Mesenchymal stem cell (in vitro differentiated cells and primary cell): ENCODE measurements at regions not wholly inside any gene's neighbourhood (a gene's known extent, or its start where the extent isn't known, plus 50 kb on each side); places are given as distances from the start of the nearest gene placed in this dataset.
"Not testable (repeated sequence)": the region's sequence is repeated elsewhere in the genome, so short reads cannot be mapped to it uniquely, and the experiment has no call there.

ENCODE experiments used
- DNase-seq: peaks from one replicate; pipeline ENCODE4 v3.0.0-alpha.2; 2013
- H2AFZ ChIP-seq: one replicate; pipeline ENCODE4 v1.6.1; 2013; ENCODE audit warnings: low read depth, mild to moderate bottlenecking, control low read depth, inconsistent platforms, low read length, moderate library complexity
- H2AK5ac ChIP-seq: 2 replicates; pipeline ENCODE4 v1.6.1; 2013; ENCODE audit warnings: low read length, moderate library complexity, mild to moderate bottlenecking, inconsistent platforms; ENCODE audit not compliant: severe bottlenecking
- H2BK120ac ChIP-seq: one replicate; pipeline ENCODE4 v1.6.1; 2013; ENCODE audit warnings: low read depth, mild to moderate bottlenecking, inconsistent platforms, low read length, moderate library complexity
- H2BK12ac ChIP-seq, 2 experiments: one replicate each; pipeline ENCODE4 v1.6.1; 2013; ENCODE audit warnings: inconsistent platforms in 2 of 2, low read length in 2 of 2, mild to moderate bottlenecking in 2 of 2, moderate library complexity in 2 of 2, control low read depth in 1 of 2
- H2BK15ac ChIP-seq: one replicate; pipeline ENCODE4 v1.6.1; 2013; ENCODE audit warnings: mild to moderate bottlenecking, low read depth, inconsistent platforms; ENCODE audit not compliant: poor library complexity, severe bottlenecking
- H2BK5ac ChIP-seq: 2 replicates; pipeline ENCODE4 v1.6.1; 2013; ENCODE audit warnings: low read depth, mild to moderate bottlenecking, low read length, control low read depth, inconsistent platforms; ENCODE audit not compliant: poor library complexity, severe bottlenecking
- H3K14ac ChIP-seq, 2 experiments: one replicate each; pipeline ENCODE4 v1.6.1; 2013; ENCODE audit warnings: inconsistent platforms in 2 of 2, low read length in 2 of 2, control low read depth in 1 of 2, mild to moderate bottlenecking in 1 of 2, moderate library complexity in 1 of 2
- H3K18ac ChIP-seq, 2 experiments: one replicate each; pipeline ENCODE4 v1.6.1; 2013; ENCODE audit warnings: inconsistent platforms in 2 of 2, low read length in 2 of 2, control low read depth in 1 of 2, low read depth in 1 of 2, mild to moderate bottlenecking in 1 of 2
- H3K23ac ChIP-seq, 2 experiments: one replicate each; pipeline ENCODE4 v1.6.1; 2013; ENCODE audit warnings: inconsistent platforms in 2 of 2, low read length in 2 of 2, mild to moderate bottlenecking in 2 of 2, moderate library complexity in 2 of 2, control low read depth in 1 of 2
- H3K27ac ChIP-seq: 2 replicates; pipeline ENCODE4 v1.5.1; 2013; ENCODE audit warnings: mild to moderate bottlenecking, moderate library complexity, low read length, control low read depth, inconsistent platforms; ENCODE audit not compliant: poor library complexity, severe bottlenecking
- H3K27me3 ChIP-seq, 2 experiments: 2 replicates each; pipeline versions ENCODE4 v1.6.1 to v1.7.0; 2013; ENCODE audit warnings: low read length in 2 of 2, mild to moderate bottlenecking in 2 of 2, moderate library complexity in 2 of 2, control low read depth in 1 of 2, inconsistent platforms in 1 of 2; ENCODE audit not compliant: control insufficient read depth in 1 of 2, insufficient read depth in 1 of 2
- H3K36me3 ChIP-seq, 2 experiments: 2 replicates each; pipeline versions ENCODE4 v1.6.1 to v1.7.0; 2013; ENCODE audit warnings: low read length in 2 of 2, control low read depth in 1 of 2, inconsistent platforms in 1 of 2, low read depth in 1 of 2, mild to moderate bottlenecking in 1 of 2; ENCODE audit not compliant: insufficient read depth in 2 of 2, control insufficient read depth in 1 of 2
- H3K4ac ChIP-seq, 2 experiments: one replicate each; pipeline ENCODE4 v1.6.1; 2013; ENCODE audit warnings: inconsistent platforms in 2 of 2, low read length in 2 of 2, mild to moderate bottlenecking in 2 of 2, moderate library complexity in 2 of 2, control low read depth in 1 of 2, low read depth in 1 of 2
- H3K4me1 ChIP-seq: 2 replicates; pipeline ENCODE4 v1.6.1; 2013; ENCODE audit warnings: low read depth, low read length, control low read depth; ENCODE audit not compliant: control insufficient read depth, insufficient read depth
- H3K4me2 ChIP-seq: 2 replicates; pipeline ENCODE4 v1.6.1; 2013; ENCODE audit warnings: low read length, mild to moderate bottlenecking, inconsistent platforms; ENCODE audit not compliant: poor library complexity, severe bottlenecking
- H3K4me3 ChIP-seq, 2 experiments: 2 replicates each; pipeline versions ENCODE4 v1.5.1 to v1.7.0; 2013; ENCODE audit warnings: low read length in 2 of 2, mild to moderate bottlenecking in 2 of 2, control low read depth in 1 of 2, low read depth in 1 of 2; ENCODE audit not compliant: insufficient read depth in 1 of 2
- H3K79me1 ChIP-seq: replicated peaks from 2 replicates; pipeline ENCODE4 v1.6.1; 2013; ENCODE audit warnings: mild to moderate bottlenecking, control low read depth, low read length, inconsistent platforms; ENCODE audit not compliant: poor library complexity, severe bottlenecking
- H3K9ac ChIP-seq: 2 replicates; pipeline ENCODE4 v1.7.0; 2013; ENCODE audit warnings: mild to moderate bottlenecking, low read length, moderate library complexity
- H3K9me3 ChIP-seq: 2 replicates; pipeline ENCODE4 v1.7.0; 2013; ENCODE audit warnings: mild to moderate bottlenecking, low read length; ENCODE audit not compliant: control insufficient read depth
- H4K8ac ChIP-seq: one replicate; pipeline ENCODE4 v1.6.1; 2013; ENCODE audit warnings: inconsistent platforms, mild to moderate bottlenecking, low read length, moderate library complexity
- H4K91ac ChIP-seq: one replicate; pipeline ENCODE4 v1.6.1; 2013; ENCODE audit warnings: mild to moderate bottlenecking, low read length, inconsistent platforms
- WGBS: methylation state at CpG from one replicate; pipeline ENCODE4 v1.1.7; 2013; ENCODE audit warnings: mixed read lengths; 5-methylcytosine and 5-hydroxymethylcytosine counted together

DNA sequence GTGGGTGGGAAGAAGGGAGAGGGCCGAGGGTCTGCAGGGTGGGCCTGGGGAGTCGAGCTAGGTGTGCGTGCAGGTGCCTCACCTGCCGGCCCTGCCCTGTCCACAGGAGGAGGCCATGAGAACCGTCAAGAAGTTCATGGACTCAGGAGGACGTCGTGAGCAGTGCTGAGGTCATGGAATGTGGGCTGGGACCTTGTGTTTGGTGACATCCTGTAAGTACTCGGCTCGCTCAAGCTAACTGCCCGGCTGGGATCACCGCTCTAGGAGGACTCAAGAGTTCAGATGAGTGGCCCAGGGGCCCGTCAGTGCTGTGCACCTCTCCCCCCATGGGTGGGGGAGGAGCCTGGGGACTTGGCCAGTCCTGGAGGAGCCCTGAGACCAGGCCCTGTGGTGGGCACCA, 4444.0 kb upstream of the TPTE start:
- H2BK5ac ChIP-seq, H3K27ac ChIP-seq, H3K14ac ChIP-seq, H4K91ac ChIP-seq, H2BK12ac ChIP-seq, H3K9me3 ChIP-seq, H3K4ac ChIP-seq, H2AFZ ChIP-seq, H3K4me2 ChIP-seq, H3K4me1 ChIP-seq, H2BK15ac ChIP-seq, H3K36me3 ChIP-seq, H3K9ac ChIP-seq, H3K4me3 ChIP-seq, DNase-seq, H2BK120ac ChIP-seq, H3K23ac ChIP-seq, H3K18ac ChIP-seq, H3K27me3 ChIP-seq, H3K79me1 ChIP-seq, H4K8ac ChIP-seq, H2AK5ac ChIP-seq: not testable (repeated sequence)
- WGBS: no CpG with 5 or more reads among the region's 12 CpGs

GRCh38 chr21:6078902-6079301, 4442.5 kb upstream of the TPTE start:
- no CpG with 5 or more reads among the region's 12 CpGs for WGBS
- H3K9me3 ChIP-seq, H2AFZ ChIP-seq, H3K36me3 ChIP-seq, H3K27ac ChIP-seq, H3K4ac ChIP-seq, H4K8ac ChIP-seq, H3K14ac ChIP-seq, H3K4me3 ChIP-seq, H3K9ac ChIP-seq, H3K4me1 ChIP-seq, H4K91ac ChIP-seq, H3K79me1 ChIP-seq, H3K4me2 ChIP-seq, H2BK120ac ChIP-seq, H3K23ac ChIP-seq, H2BK15ac ChIP-seq, H2BK12ac ChIP-seq, H3K27me3 ChIP-seq, H2AK5ac ChIP-seq, DNase-seq, H2BK5ac ChIP-seq, H3K18ac ChIP-seq: not testable (repeated sequence)

GRCh38 chr21:6080941-6081655, 4440.3 kb upstream of the TPTE start:
- not testable (repeated sequence) for H2BK15ac ChIP-seq, H3K4me3 ChIP-seq, H4K8ac ChIP-seq, H3K4ac ChIP-seq, H3K4me2 ChIP-seq, H3K14ac ChIP-seq, H3K23ac ChIP-seq, H3K36me3 ChIP-seq, H2BK12ac ChIP-seq, H3K27ac ChIP-seq, DNase-seq, H2BK120ac ChIP-seq, H4K91ac ChIP-seq, H2BK5ac ChIP-seq, H3K9ac ChIP-seq, H3K18ac ChIP-seq, H2AK5ac ChIP-seq, H3K4me1 ChIP-seq, H3K79me1 ChIP-seq, H3K27me3 ChIP-seq, H3K9me3 ChIP-seq, H2AFZ ChIP-seq
- no CpG with 5 or more reads among the region's 34 CpGs for WGBS

- H3K27me3 ChIP-seq, H3K36me3 ChIP-seq, H3K14ac ChIP-seq, H4K8ac ChIP-seq, H3K4me1 ChIP-seq, H3K23ac ChIP-seq, DNase-seq, H3K4ac ChIP-seq, H4K91ac ChIP-seq, H2BK120ac ChIP-seq, H3K79me1 ChIP-seq, H2BK5ac ChIP-seq, H2AFZ ChIP-seq, H2BK15ac ChIP-seq, H3K18ac ChIP-seq, H3K4me3 ChIP-seq, H3K27ac ChIP-seq, H2AK5ac ChIP-seq, H3K4me2 ChIP-seq, H2BK12ac ChIP-seq, H3K9me3 ChIP-seq, H3K9ac ChIP-seq: not testable (repeated sequence)
- no CpG with 5 or more reads among the region's 12 CpGs for WGBS
Measured at GRCh38 chr21:6082166-6082565, 4439.2 kb upstream of the TPTE start.
